K562 (cell line): ENCODE measurements at regions not wholly inside any gene's neighbourhood (a gene's known extent, or its start where the extent isn't known, plus 50 kb on each side); places are given as distances from the start of the nearest gene placed in this dataset.

Source experiments
- ATAC-seq: fragments of 200-7000 bp; cut with Tn5 transposase; 3 replicates; pipeline ENCODE4 v1.9.1; 2020; ENCODE audit warnings: moderate library complexity
- BruUV-seq: library from RNA; stranded (reverse); fragments of 400-500 nt; replicated peaks from 2 replicates; lab custom pipeline; 2021; lab: Mats Ljungman, UMichigan
- CTCF ChIA-PET: fragments of 300-600 bp; formaldehyde crosslinking; extraction: SDS; loops from one replicate; lab custom pipeline; 2021; ENCODE audit warnings: low intra/inter-chr PET ratio; lab: Yijun Ruan, JAX
- POLR2A ChIA-PET: fragments of 300-600, 350-650 bp; sonication (Branson Sonifier 250); formaldehyde crosslinking; extraction: SDS; loops from one replicate; lab custom pipeline; 2021; ENCODE audit warnings: antibody characterized with exemption, inconsistent platforms; lab: Yijun Ruan, JAX
- DNase-seq, 4 experiments: peaks; one replicate each; pipeline versions ENCODE4 v3.0.0 to v3.0.0-alpha.2; 2011 to 2018; ENCODE audit warnings: low spot score in 3 of 4, mixed read lengths in 3 of 4; ENCODE audit errors: extremely low read depth in 1 of 4
- FAIRE-seq: peaks from 2 replicates; lab custom pipeline; 2011; peaks lifted over from hg19 to GRCh38; lab: Jason Lieb, UNC
- H2AFZ ChIP-seq: 2 replicates; pipeline ENCODE4 v1.6.0; 2011; ENCODE audit warnings: low read depth, low read length, control low read depth, inconsistent platforms
- H3K27ac ChIP-seq: fragments of 200-600 bp; 3 replicates; pipeline ENCODE4 v1.8.0; 2011; ENCODE audit warnings: low read depth, mild to moderate bottlenecking, control low read depth, inconsistent platforms, low read length, moderate library complexity, mixed read lengths; ENCODE audit errors: extremely low read depth
- H3K27me3 ChIP-seq, 2 experiments: fragments of 300-600 bp in 1 of 2; 2 replicates in 1 of 2; 3 replicates in 1 of 2; pipeline versions ENCODE4 v1.6.0 to v1.8.0; 2011; ENCODE audit warnings: inconsistent platforms in 2 of 2, low read length in 2 of 2, mild to moderate bottlenecking in 1 of 2, mixed read lengths in 1 of 2, moderate library complexity in 1 of 2; ENCODE audit not compliant: control insufficient read depth in 2 of 2, insufficient read depth in 2 of 2
- H3K36me3 ChIP-seq: fragments of 300-600 bp; 3 replicates; pipeline ENCODE4 v1.8.0; 2011; ENCODE audit warnings: mild to moderate bottlenecking, low read length, inconsistent platforms; ENCODE audit not compliant: control insufficient read depth, insufficient read depth
- H3K4me1 ChIP-seq, 2 experiments: fragments of 200-600 bp in 1 of 2; replicated peaks in 1 of 2; 2 replicates in 1 of 2; 3 replicates in 1 of 2; pipeline versions ENCODE4 v1.5.1 to v1.8.0; 2011; ENCODE audit warnings: inconsistent platforms in 2 of 2, low read length in 2 of 2, mild to moderate bottlenecking in 1 of 2, mixed read lengths in 1 of 2, moderate library complexity in 1 of 2; ENCODE audit not compliant: control insufficient read depth in 2 of 2, insufficient read depth in 2 of 2
- H3K4me2 ChIP-seq: 2 replicates; pipeline ENCODE4 v1.6.1; 2011; ENCODE audit warnings: low read length, control low read depth, inconsistent platforms, mixed read lengths; ENCODE audit not compliant: insufficient read depth
- H3K4me3 ChIP-seq: fragments of 200-600 bp; sonication (generic), shearing (Covaris generic); 2 replicates; pipeline ENCODE4 v1.5.1; 2016; ENCODE audit warnings: control low read depth, inconsistent platforms
- H3K79me2 ChIP-seq: fragments of 200-600 bp; 3 replicates; pipeline ENCODE4 v1.8.0; 2011; ENCODE audit warnings: low read length, inconsistent platforms; ENCODE audit not compliant: control insufficient read depth, insufficient read depth
- H3K9ac ChIP-seq, 2 experiments: 2 replicates each; pipeline versions ENCODE4 v1.6.0 to v1.6.1; 2011; ENCODE audit warnings: low read depth in 2 of 2, low read length in 2 of 2, control low read depth in 1 of 2, inconsistent platforms in 1 of 2, mild to moderate bottlenecking in 1 of 2, mixed read lengths in 1 of 2; ENCODE audit not compliant: insufficient read depth in 1 of 2
- H3K9me1 ChIP-seq: one replicate; pipeline ENCODE4 v1.6.0; 2011; ENCODE audit warnings: inconsistent platforms, mild to moderate bottlenecking, low read length, moderate library complexity; ENCODE audit not compliant: control insufficient read depth, insufficient read depth
- H3K9me3 ChIP-seq: replicated peaks from 2 replicates; pipeline ENCODE4 v1.5.1; 2011; ENCODE audit warnings: low read depth, low read length, inconsistent platforms; ENCODE audit not compliant: control insufficient read depth, insufficient read depth
- H4K20me1 ChIP-seq: replicated peaks from 2 replicates; pipeline ENCODE4 v1.6.1; 2011; ENCODE audit warnings: low read length, inconsistent platforms, mixed read lengths; ENCODE audit not compliant: control insufficient read depth, insufficient read depth
- FOSL1 ChIP-seq: fragments of 200-800 bp; sonication (Bioruptor generic); conservative IDR thresholded peaks from 2 replicates; pipeline ENCODE4 v1.6.1; 2016; ENCODE audit warnings: missing genetic modification characterization, missing compliant biosample characterization
- HNRNPH1 ChIP-seq: fragments of 200-400 bp; formaldehyde crosslinking; optimal IDR thresholded peaks from 2 replicates; pipeline ENCODE3; 2017; ENCODE audit warnings: low read depth, mild to moderate bottlenecking, low read length, moderate library complexity
- KAT2B ChIP-seq: IDR thresholded peaks from one replicate; pipeline ENCODE4 v1.6.1; 2012; ENCODE audit warnings: low read depth, mild to moderate bottlenecking, control low read depth, inconsistent platforms, low read length, moderate library complexity
- NFATC3 ChIP-seq: fragments of 450-650 bp; IDR thresholded peaks from 2 replicates; pipeline ENCODE4 v1.6.1; 2017; ENCODE audit warnings: mild to moderate bottlenecking
- NFXL1 ChIP-seq: fragments of 450-650 bp; formaldehyde crosslinking; IDR thresholded peaks from 2 replicates; pipeline ENCODE4 v1.4.0; 2021; ENCODE audit warnings: mild to moderate bottlenecking
- RBM34 ChIP-seq: fragments of 200-400 bp; formaldehyde crosslinking; IDR thresholded peaks from 2 replicates; pipeline ENCODE4 v1.6.1; 2018; ENCODE audit warnings: low read length, borderline replicate concordance; ENCODE audit not compliant: insufficient read depth
- YBX1 ChIP-seq: fragments of 450-650 bp; IDR thresholded peaks from 2 replicates; pipeline ENCODE4 v1.7.1; 2016; ENCODE audit warnings: mild to moderate bottlenecking
- WGBS: fragments of 100-300 bp; shearing (Covaris generic); methylation state at CpG from one replicate; pipeline ENCODE4 v1.1.6; 2016; ENCODE audit warnings: low coverage, mixed read lengths; ENCODE audit not compliant: insufficient coverage; ENCODE audit errors: missing lambda C conversion rate; 5-methylcytosine and 5-hydroxymethylcytosine counted together
- in situ Hi-C: fragments of 300-500 bp; cut with MboI; formaldehyde crosslinking; loops from 4 replicates; pipeline ENCODE4 v1.15.0; 2018; ENCODE audit warnings: inconsistent platforms, mixed read lengths
- intact Hi-C: fragments of 100-400 bp; cut with micrococcal nuclease; formaldehyde crosslinking; loops from 2 replicates; pipeline ENCODE4 v1.14.2; 2022
- TF ChIP-seq, protein P1 (sequence below): fragments of 250-450 bp; sonication (Bioruptor Pico); IDR thresholded peaks from 2 replicates; pipeline ENCODE4 v1.8.0; 2022; ENCODE audit warnings: moderate library complexity, mild to moderate bottlenecking, inconsistent platforms
- TF ChIP-seq, protein P2 (sequence below): sonication (generic); formaldehyde crosslinking; IDR thresholded peaks from 2 replicates; pipeline ENCODE4 v1.8.1; 2023; ENCODE audit warnings: mild to moderate bottlenecking, missing genetic modification reagents
- TF ChIP-seq, protein P3 (sequence below): fragments of 450-650 bp; IDR thresholded peaks from 2 replicates; pipeline ENCODE4 v1.6.1; 2016; ENCODE audit warnings: borderline replicate concordance

- intact Hi-C loops, result no loop called here
- CTCF ChIA-PET, result no interaction called here
- FAIRE-seq, result no peak
- no TSS peak for BruUV-seq
- in situ Hi-C loops, result no loop called here
- Histone ChIP-seq H3K9me3 (no peaks in the 10 kb centered on the region), H3K36me3 (no peaks in the 10 kb centered on the region), H3K27ac (no peak overlapping the region), H3K27me3 (no peaks in the 10 kb centered on the region), H2AFZ (no peak overlapping the region), H3K9me1 (no peaks in the 10 kb centered on the region), H3K4me1 (no peaks in the 10 kb centered on the region), H3K79me2 (no peaks in the 10 kb centered on the region), H3K9ac (no peak overlapping the region), H3K4me3 (no peak overlapping the region), H3K4me2 (no peak overlapping the region), H4K20me1 (no peaks in the 10 kb centered on the region)
- no peak for ATAC-seq
- 0% methylated on average over 1 of the region's 1 CpG for WGBS
- DNase-seq, result no peak
- POLR2A ChIA-PET, result interaction anchor here (1.1 kb wide), 1 partner anchor 12 kb away, joined by 3 read pairs; no protein-coding TSS in a partner anchor
- TF ChIP-seq KAT2B (no peak), HNRNPH1 (no peak), FOSL1 (tag) (no peak), NFXL1 (no peak), YBX1 (no peak), NFATC3 (no peak), RBM34 (no peak)
- TF ChIP-seq, protein P1, sequence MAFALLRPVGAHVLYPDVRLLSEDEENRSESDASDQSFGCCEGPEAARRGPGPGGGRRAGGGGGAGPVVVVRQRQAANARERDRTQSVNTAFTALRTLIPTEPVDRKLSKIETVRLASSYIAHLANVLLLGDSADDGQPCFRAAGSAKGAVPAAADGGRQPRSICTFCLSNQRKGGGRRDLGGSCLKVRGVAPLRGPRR, result no peak
- TF ChIP-seq, protein P2, sequence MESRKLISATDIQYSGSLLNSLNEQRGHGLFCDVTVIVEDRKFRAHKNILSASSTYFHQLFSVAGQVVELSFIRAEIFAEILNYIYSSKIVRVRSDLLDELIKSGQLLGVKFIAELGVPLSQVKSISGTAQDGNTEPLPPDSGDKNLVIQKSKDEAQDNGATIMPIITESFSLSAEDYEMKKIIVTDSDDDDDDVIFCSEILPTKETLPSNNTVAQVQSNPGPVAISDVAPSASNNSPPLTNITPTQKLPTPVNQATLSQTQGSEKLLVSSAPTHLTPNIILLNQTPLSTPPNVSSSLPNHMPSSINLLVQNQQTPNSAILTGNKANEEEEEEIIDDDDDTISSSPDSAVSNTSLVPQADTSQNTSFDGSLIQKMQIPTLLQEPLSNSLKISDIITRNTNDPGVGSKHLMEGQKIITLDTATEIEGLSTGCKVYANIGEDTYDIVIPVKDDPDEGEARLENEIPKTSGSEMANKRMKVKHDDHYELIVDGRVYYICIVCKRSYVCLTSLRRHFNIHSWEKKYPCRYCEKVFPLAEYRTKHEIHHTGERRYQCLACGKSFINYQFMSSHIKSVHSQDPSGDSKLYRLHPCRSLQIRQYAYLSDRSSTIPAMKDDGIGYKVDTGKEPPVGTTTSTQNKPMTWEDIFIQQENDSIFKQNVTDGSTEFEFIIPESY (CRISPR knock-in tag), result no peak
- TF ChIP-seq, protein P3, sequence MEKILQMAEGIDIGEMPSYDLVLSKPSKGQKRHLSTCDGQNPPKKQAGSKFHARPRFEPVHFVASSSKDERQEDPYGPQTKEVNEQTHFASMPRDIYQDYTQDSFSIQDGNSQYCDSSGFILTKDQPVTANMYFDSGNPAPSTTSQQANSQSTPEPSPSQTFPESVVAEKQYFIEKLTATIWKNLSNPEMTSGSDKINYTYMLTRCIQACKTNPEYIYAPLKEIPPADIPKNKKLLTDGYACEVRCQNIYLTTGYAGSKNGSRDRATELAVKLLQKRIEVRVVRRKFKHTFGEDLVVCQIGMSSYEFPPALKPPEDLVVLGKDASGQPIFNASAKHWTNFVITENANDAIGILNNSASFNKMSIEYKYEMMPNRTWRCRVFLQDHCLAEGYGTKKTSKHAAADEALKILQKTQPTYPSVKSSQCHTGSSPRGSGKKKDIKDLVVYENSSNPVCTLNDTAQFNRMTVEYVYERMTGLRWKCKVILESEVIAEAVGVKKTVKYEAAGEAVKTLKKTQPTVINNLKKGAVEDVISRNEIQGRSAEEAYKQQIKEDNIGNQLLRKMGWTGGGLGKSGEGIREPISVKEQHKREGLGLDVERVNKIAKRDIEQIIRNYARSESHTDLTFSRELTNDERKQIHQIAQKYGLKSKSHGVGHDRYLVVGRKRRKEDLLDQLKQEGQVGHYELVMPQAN, result no peak
These were observed 203.9 kb upstream of the HS3ST4 start for GRCh38 chr16:25487888-25488287.
